Upper lobe of left lung (tissue), 6 donors: ENCODE measurements at regions not wholly inside any gene's neighbourhood (a gene's known extent, or its start where the extent isn't known, plus 50 kb on each side); places are given as distances from the start of the nearest gene placed in this dataset.
"Not testable (repeated sequence)": the region's sequence is repeated elsewhere in the genome, so short reads cannot be mapped to it uniquely, and the experiment has no call there.

Experiments
- ATAC-seq, 2 donors: fragments of 200-7000 bp; cut with Tn5 transposase; one replicate each; pipeline ENCODE4 v1.9.1; 2022; ENCODE audit warnings: mild to moderate bottlenecking in 2 of 2, moderate library complexity in 2 of 2; ENCODE audit not compliant: low FRiP score in 2 of 2
- DNase-seq, 2 donors: peaks; one replicate each; pipeline ENCODE4 v3.0.0-alpha.2; 2019 to 2020
- H3K27ac ChIP-seq, 4 donors: fragments of 200-600 bp; sonication (generic); one replicate each; pipeline ENCODE4 v1.5.1; 2016 to 2019
- H3K27me3 ChIP-seq, 4 donors: fragments of 200-600 bp; sonication (generic); one replicate each; pipeline ENCODE4 v1.5.1; 2017 to 2019
- H3K36me3 ChIP-seq, 4 donors: fragments of 200-600 bp; sonication (generic); one replicate each; pipeline ENCODE4 v1.5.1; 2016 to 2019
- H3K4me1 ChIP-seq, 4 donors: fragments of 200-600 bp; sonication (generic); one replicate each; pipeline ENCODE4 v1.5.1; 2018 to 2019
- H3K4me3 ChIP-seq, 4 donors: fragments of 200-600 bp; sonication (generic); one replicate each; pipeline ENCODE4 v1.5.1; 2017 to 2019; ENCODE audit warnings: mild to moderate bottlenecking in 2 of 4, moderate library complexity in 1 of 4
- H3K9me3 ChIP-seq, 4 donors: fragments of 200-600 bp; sonication (generic); one replicate each; pipeline ENCODE4 v1.5.1; 2018 to 2019
- EP300 ChIP-seq, 4 donors: sonication (generic); formaldehyde crosslinking; IDR thresholded peaks; one replicate each; pipeline ENCODE4 v1.5.1; 2017; ENCODE audit warnings: antibody characterized with exemption in 4 of 4, control low read depth in 2 of 4
- POLR2A ChIP-seq, 4 donors: fragments of 450-650 bp; IDR thresholded peaks; one replicate each; pipeline ENCODE4 v1.5.1; 2016 to 2017; ENCODE audit warnings: antibody characterized with exemption in 4 of 4, mild to moderate bottlenecking in 2 of 4
- POLR2AphosphoS5 ChIP-seq, 2 donors: sonication (generic); formaldehyde crosslinking; IDR thresholded peaks; one replicate each; pipeline ENCODE4 v1.5.1; 2017; ENCODE audit warnings: antibody characterized with exemption in 2 of 2
- WGBS, 2 donors: methylation state at CpG; one replicate each; pipeline ENCODE4 v1.1.5; 2017 to 2018; 5-methylcytosine and 5-hydroxymethylcytosine counted together
- TF ChIP-seq, protein P1 (sequence below), 6 experiments: fragments of 450-650 bp in 4 of 6; fragments of 200-600 bp in 2 of 6; sonication (generic) in 2 of 6; IDR thresholded peaks; one replicate each; pipeline ENCODE4 v1.5.1; 2016 to 2019; ENCODE audit warnings: antibody characterized with exemption in 6 of 6
- donor health status: DM: no; HTN: no; CAD: no; lungs with moderate emphysema.
- donor health status: DM: no; HTN: yes; CAD: no; lungs with severe emphysema.

DNA sequence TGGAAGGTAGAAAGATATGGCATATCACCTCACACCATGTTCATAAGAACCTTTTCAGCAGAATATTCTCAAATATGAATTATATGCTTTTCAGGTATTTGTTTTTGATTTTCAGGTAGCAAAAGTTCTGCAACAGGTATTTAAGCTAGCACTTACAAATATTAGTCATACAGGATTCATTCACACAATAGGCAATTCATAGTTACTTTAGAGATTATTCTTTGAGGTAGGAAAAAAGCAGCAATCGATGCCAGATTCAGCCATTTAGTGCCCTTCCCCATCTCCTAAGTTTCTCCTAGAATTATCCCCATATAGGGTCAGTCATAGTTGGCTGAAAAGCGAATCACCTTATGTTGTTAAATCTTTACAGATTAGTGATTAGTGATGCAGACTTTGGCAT is 177.4 kb upstream of the MMADHC start:
- 78 to 81% methylated on average over 2 of the region's 2 CpGs for WGBS, 2 donors
- no peak overlapping the region for H3K4me3 ChIP-seq
- H3K27ac ChIP-seq: no peak overlapping the region
- no peaks in the 10 kb centered on the region for H3K36me3 ChIP-seq
- H3K27me3 ChIP-seq: no peaks in the 10 kb centered on the region
- DNase-seq (no peak), ATAC-seq (no peak)
- H3K4me1 ChIP-seq: no peaks in the 10 kb centered on the region
- no peaks in the 10 kb centered on the region for H3K9me3 ChIP-seq
- TF ChIP-seq EP300 (IDR thresholded peaks at IDR 0.05): no peak
- TF ChIP-seq POLR2A (IDR thresholded peaks at IDR 0.05): no peak
- no peak for TF ChIP-seq POLR2AphosphoS5 (IDR thresholded peaks at IDR 0.05)
- TF ChIP-seq, protein P1, sequence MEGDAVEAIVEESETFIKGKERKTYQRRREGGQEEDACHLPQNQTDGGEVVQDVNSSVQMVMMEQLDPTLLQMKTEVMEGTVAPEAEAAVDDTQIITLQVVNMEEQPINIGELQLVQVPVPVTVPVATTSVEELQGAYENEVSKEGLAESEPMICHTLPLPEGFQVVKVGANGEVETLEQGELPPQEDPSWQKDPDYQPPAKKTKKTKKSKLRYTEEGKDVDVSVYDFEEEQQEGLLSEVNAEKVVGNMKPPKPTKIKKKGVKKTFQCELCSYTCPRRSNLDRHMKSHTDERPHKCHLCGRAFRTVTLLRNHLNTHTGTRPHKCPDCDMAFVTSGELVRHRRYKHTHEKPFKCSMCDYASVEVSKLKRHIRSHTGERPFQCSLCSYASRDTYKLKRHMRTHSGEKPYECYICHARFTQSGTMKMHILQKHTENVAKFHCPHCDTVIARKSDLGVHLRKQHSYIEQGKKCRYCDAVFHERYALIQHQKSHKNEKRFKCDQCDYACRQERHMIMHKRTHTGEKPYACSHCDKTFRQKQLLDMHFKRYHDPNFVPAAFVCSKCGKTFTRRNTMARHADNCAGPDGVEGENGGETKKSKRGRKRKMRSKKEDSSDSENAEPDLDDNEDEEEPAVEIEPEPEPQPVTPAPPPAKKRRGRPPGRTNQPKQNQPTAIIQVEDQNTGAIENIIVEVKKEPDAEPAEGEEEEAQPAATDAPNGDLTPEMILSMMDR (IDR thresholded peaks at IDR 0.05): no peak

DNA sequence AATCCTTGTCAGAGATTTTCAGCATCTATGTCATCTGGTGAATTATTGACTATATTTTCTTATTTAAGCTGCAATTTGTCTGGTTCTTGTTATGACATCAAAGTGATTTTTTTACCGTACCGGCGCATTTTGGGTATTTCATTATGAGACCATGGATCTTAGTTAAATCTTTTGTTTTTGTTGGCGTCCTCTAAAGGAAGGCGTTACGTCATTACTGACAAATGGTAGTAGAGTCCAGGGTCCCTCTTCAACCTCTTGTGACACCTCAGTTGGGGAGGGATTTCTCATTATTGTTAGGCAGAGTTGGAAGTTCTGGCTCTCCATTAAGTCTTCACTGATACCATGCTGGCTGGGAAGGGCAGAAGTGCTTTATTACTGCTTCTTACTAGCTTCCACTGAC is 175.8 kb upstream of the MMADHC start:
- Histone ChIP-seq H3K27me3 (no peaks in the 10 kb centered on the region), H3K4me3 (no peak overlapping the region), H3K27ac (no peak overlapping the region), H3K9me3 (no peaks in the 10 kb centered on the region), H3K36me3 (no peaks in the 10 kb centered on the region), H3K4me1 (no peaks in the 10 kb centered on the region)
- ATAC-seq (no peak), DNase-seq (no peak)
- WGBS, 2 donors: 80 to 91% methylated on average over 6 of the region's 6 CpGs
- TF ChIP-seq, protein P1 (IDR thresholded peaks at IDR 0.05): no peak
- no peak for TF ChIP-seq POLR2AphosphoS5 (IDR thresholded peaks at IDR 0.05)

- ATAC-seq: no peak
- WGBS, 2 donors: 83 to 90% methylated on average over 2 of the region's 2 CpGs
These were observed 174.0 kb upstream of the MMADHC start for GRCh38 chr2:149761611-149762010.

DNA sequence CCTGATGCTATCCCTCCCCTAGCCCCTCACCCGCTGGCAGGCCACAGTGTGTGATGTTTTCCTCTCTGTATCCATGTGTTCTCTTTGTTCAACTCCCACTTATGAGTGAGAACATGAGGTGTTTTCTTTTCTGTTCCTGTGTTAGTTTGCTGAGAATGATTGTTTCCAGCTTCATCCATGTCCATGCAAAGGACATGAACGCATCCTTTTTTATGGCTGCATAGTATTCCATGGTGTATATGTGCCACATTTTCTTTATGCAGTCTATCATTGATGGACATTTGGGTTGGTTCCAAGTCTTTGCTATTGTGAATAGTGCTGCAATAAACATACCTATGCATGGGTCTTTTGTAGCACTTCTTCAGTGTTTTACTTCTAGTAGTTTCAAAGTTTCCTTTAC is 171.8 kb upstream of the MMADHC start:
- H3K9me3 ChIP-seq, H3K4me1 ChIP-seq, H3K27ac ChIP-seq, H3K36me3 ChIP-seq, DNase-seq, ATAC-seq, H3K4me3 ChIP-seq, H3K27me3 ChIP-seq: not testable (repeated sequence)
- 77 to 95% methylated on average over 2 of the region's 2 CpGs for WGBS, 2 donors

More at GRCh38 chr2:149761611-149762010, 174.0 kb upstream of the MMADHC start:
- TF ChIP-seq, protein P1 (IDR thresholded peaks at IDR 0.05): no peak
- TF ChIP-seq EP300 (IDR thresholded peaks at IDR 0.05) (no peak), POLR2A (IDR thresholded peaks at IDR 0.05) (no peak), POLR2AphosphoS5 (IDR thresholded peaks at IDR 0.05) (no peak)
- no peak overlapping the region for H3K4me3 ChIP-seq
- H3K36me3 ChIP-seq: no peaks in the 10 kb centered on the region
- no peak for DNase-seq
- H3K9me3 ChIP-seq: no peaks in the 10 kb centered on the region
- no peaks in the 10 kb centered on the region for H3K27me3 ChIP-seq
- H3K4me1 ChIP-seq: no peaks in the 10 kb centered on the region
- no peak overlapping the region for H3K27ac ChIP-seq

DNA sequence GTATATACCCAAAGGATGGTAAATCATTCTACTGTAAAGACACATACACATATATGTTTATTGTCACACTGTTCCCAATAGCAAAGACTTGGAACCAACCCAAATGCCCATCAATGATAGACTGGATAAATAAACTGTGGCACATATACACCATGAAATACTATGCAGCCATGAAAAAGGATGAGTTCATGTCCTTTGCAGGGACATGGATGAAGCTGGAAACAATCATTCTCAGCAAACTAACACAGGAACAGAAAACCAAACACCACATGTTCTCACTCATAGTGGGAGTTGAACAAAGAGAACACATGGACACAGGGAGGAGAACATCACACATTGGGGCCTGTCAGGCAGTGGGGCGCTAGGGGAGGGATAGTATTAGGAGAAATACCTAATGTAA is 167.1 kb upstream of the MMADHC start:
- WGBS, 2 donors: 88 to 91% methylated on average over 1 of the region's 1 CpG
- H3K9me3 ChIP-seq, H3K27ac ChIP-seq, H3K4me1 ChIP-seq, H3K27me3 ChIP-seq, H3K4me3 ChIP-seq, H3K36me3 ChIP-seq, DNase-seq, ATAC-seq: not testable (repeated sequence)

DNA sequence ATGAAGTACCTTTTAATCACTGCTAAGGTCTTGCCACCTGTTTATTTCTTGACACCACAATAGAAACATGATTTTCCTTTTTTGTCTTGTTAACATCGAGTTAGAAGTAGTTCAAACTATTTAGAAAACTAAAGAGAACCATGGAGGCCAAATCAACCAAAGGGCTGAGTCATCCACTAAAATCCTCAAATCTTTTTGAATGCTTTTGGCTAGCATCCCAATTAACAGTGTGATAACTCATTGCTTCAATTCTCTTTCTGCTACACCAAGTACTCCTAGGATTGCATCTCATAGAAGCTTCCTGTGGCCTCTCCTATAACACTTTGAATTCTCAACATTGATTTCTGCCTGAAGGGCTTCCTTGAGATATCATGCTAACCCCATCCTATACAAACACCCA is 159.9 kb upstream of the MMADHC start:
- TF ChIP-seq, protein P1 (IDR thresholded peaks at IDR 0.05): no peak
- no peak for TF ChIP-seq POLR2AphosphoS5 (IDR thresholded peaks at IDR 0.05)
- no peak for TF ChIP-seq POLR2A (IDR thresholded peaks at IDR 0.05)
- no peak for TF ChIP-seq EP300 (IDR thresholded peaks at IDR 0.05)
- Histone ChIP-seq H3K4me1 (no peaks in the 10 kb centered on the region), H3K27me3 (no peaks in the 10 kb centered on the region), H3K27ac (no peak overlapping the region), H3K9me3 (no peaks in the 10 kb centered on the region), H3K36me3 (no peaks in the 10 kb centered on the region), H3K4me3 (no peak overlapping the region)
- WGBS, 2 donors: 68 to 75% methylated on average over 1 of the region's 1 CpG
- ATAC-seq (no peak), DNase-seq (no peak)
